GM23338 (cell line): ENCODE measurements at regions not wholly inside any gene's neighbourhood (a gene's known extent, or its start where the extent isn't known, plus 50 kb on each side); places are given as distances from the start of the nearest gene placed in this dataset.

Experiments
- ATAC-seq: fragments of 200-7000 bp; cut with Tn5 transposase; 3 replicates; pipeline ENCODE4 v1.9.1; 2020
- DNase-seq: peaks from one replicate; pipeline ENCODE4 v3.0.0-alpha.2; 2015; ENCODE audit warnings: low spot score
- H2AFZ ChIP-seq: fragments of 200-600 bp; sonication (generic); 2 replicates; pipeline ENCODE4 v1.8.0; 2016; ENCODE audit warnings: antibody characterized with exemption, mild to moderate bottlenecking, moderate library complexity
- H3F3A ChIP-seq: fragments of 200-600 bp; sonication (generic); replicated peaks from 2 replicates; pipeline ENCODE4 v1.8.0; 2017; ENCODE audit warnings: antibody characterized with exemption, mixed run types, low read depth
- H3K27ac ChIP-seq: fragments of 200-600 bp; sonication (generic); 2 replicates; pipeline ENCODE4 v1.6.1; 2016; ENCODE audit warnings: low read depth
- H3K27me3 ChIP-seq: fragments of 200-600 bp; sonication (generic); 2 replicates; pipeline ENCODE4 v1.8.0; 2016; ENCODE audit warnings: mild to moderate bottlenecking, mixed run types, moderate library complexity; ENCODE audit not compliant: insufficient read depth
- H3K36me3 ChIP-seq: fragments of 200-600 bp; sonication (generic); 2 replicates; pipeline ENCODE4 v1.8.0; 2016; ENCODE audit warnings: mild to moderate bottlenecking; ENCODE audit not compliant: insufficient read depth
- H3K4me1 ChIP-seq: fragments of 200-600 bp; sonication (generic); 2 replicates; pipeline ENCODE4 v1.8.0; 2016; ENCODE audit warnings: mild to moderate bottlenecking, moderate library complexity; ENCODE audit not compliant: insufficient read depth
- H3K4me2 ChIP-seq: fragments of 200-600 bp; sonication (generic); 2 replicates; pipeline ENCODE4 v1.7.1; 2017; ENCODE audit warnings: mixed run types
- H3K4me3 ChIP-seq: fragments of 200-600 bp; sonication (generic); 2 replicates; pipeline ENCODE4 v1.6.1; 2016; ENCODE audit warnings: mixed run types
- H3K79me2 ChIP-seq: fragments of 200-600 bp; sonication (generic); replicated peaks from 2 replicates; pipeline ENCODE4 v1.8.0; 2017; ENCODE audit warnings: mild to moderate bottlenecking; ENCODE audit not compliant: insufficient read depth
- H3K9me2 ChIP-seq: fragments of 200-600 bp; sonication (generic); 2 replicates; pipeline ENCODE4 v1.8.0; 2017; ENCODE audit not compliant: insufficient read depth
- H4K20me1 ChIP-seq: fragments of 200-600 bp; sonication (generic); replicated peaks from 2 replicates; pipeline ENCODE4 v1.8.0; 2017; ENCODE audit warnings: mild to moderate bottlenecking; ENCODE audit not compliant: insufficient read depth
- H3K27ac Mint-ChIP-seq: 2 replicates; pipeline ENCODE4 v1.8.0; 2020; ENCODE audit warnings: inconsistent platforms, mild to moderate bottlenecking, moderate library complexity, mixed read lengths
- H3K27me3 Mint-ChIP-seq: 3 replicates; pipeline ENCODE4 v1.8.0; 2022; ENCODE audit warnings: low read depth, mild to moderate bottlenecking, moderate library complexity, mixed read lengths, inconsistent platforms; ENCODE audit not compliant: insufficient read depth, poor library complexity
- H3K36me3 Mint-ChIP-seq: 3 replicates; pipeline ENCODE4 v1.8.0; 2021; ENCODE audit warnings: low read depth, mild to moderate bottlenecking, inconsistent platforms, moderate library complexity, mixed read lengths
- H3K4me1 Mint-ChIP-seq: 3 replicates; pipeline ENCODE4 v1.8.0; 2020; ENCODE audit warnings: mild to moderate bottlenecking, inconsistent platforms, mixed read lengths
- H3K4me3 Mint-ChIP-seq: 3 replicates; pipeline ENCODE4 v1.8.0; 2021; ENCODE audit warnings: moderate library complexity, mild to moderate bottlenecking, inconsistent platforms, mixed read lengths
- H3K9me3 Mint-ChIP-seq: 3 replicates; pipeline ENCODE4 v1.8.0; 2020; ENCODE audit warnings: moderate library complexity, mild to moderate bottlenecking, inconsistent platforms, mixed read lengths
- CREB1 ChIP-seq: fragments of 250-450 bp; sonication (Bioruptor Pico); IDR thresholded peaks from 2 replicates; pipeline ENCODE4 v1.5.0; 2020; ENCODE audit warnings: low read depth, mild to moderate bottlenecking, moderate library complexity
- EZH2 ChIP-seq: fragments of 200-600 bp; sonication (generic); IDR thresholded peaks from one replicate; pipeline ENCODE4 v1.8.0; 2017; ENCODE audit warnings: antibody characterized with exemption, mild to moderate bottlenecking, low read depth; ENCODE audit not compliant: unreplicated experiment
- EZH2phosphoT487 ChIP-seq: fragments of 200-600 bp; sonication (generic); IDR thresholded peaks from one replicate; pipeline ENCODE4 v1.8.1; 2018; ENCODE audit warnings: antibody characterized with exemption; ENCODE audit not compliant: unreplicated experiment
- JUNB ChIP-seq: IDR thresholded peaks from one replicate; pipeline ENCODE4 v1.6.1; 2016; ENCODE audit warnings: antibody characterized with exemption; ENCODE audit not compliant: unreplicated experiment
- NANOG ChIP-seq: IDR thresholded peaks from 2 replicates; pipeline ENCODE4 v1.6.1; 2016; ENCODE audit warnings: antibody characterized with exemption, borderline replicate concordance
- POLR2AphosphoS5 ChIP-seq: IDR thresholded peaks from 2 replicates; pipeline ENCODE4 v1.6.1; 2016; ENCODE audit warnings: antibody characterized with exemption, low read depth
- REST ChIP-seq: IDR thresholded peaks from one replicate; pipeline ENCODE4 v1.6.1; 2018; ENCODE audit warnings: antibody characterized with exemption; ENCODE audit not compliant: unreplicated experiment
- STAT1 ChIP-seq: IDR thresholded peaks from one replicate; pipeline ENCODE4 v1.6.1; 2016; ENCODE audit warnings: antibody characterized with exemption; ENCODE audit not compliant: unreplicated experiment
- ZNF114 ChIP-seq: fragments of 250-450 bp; sonication (Bioruptor Pico); IDR thresholded peaks from 2 replicates; pipeline ENCODE4 v1.5.0; 2020; ENCODE audit warnings: mild to moderate bottlenecking, moderate library complexity
- ZNF331 ChIP-seq: fragments of 250-450 bp; sonication (Bioruptor Pico); IDR thresholded peaks from 2 replicates; pipeline ENCODE4 v1.5.0; 2020; ENCODE audit warnings: low read depth, mild to moderate bottlenecking, moderate library complexity
- TF ChIP-seq, protein P1 (sequence below): IDR thresholded peaks from 2 replicates; pipeline ENCODE4 v1.6.1; 2016; ENCODE audit warnings: antibody characterized with exemption
- TF ChIP-seq, protein P2 (sequence below), 2 experiments: fragments of 200-600 bp in 1 of 2; sonication (generic) in 1 of 2; conservative IDR thresholded peaks; 2 replicates each; pipeline versions ENCODE4 v1.5.1 to v1.6.1; 2016 to 2017; ENCODE audit warnings: antibody characterized with exemption in 2 of 2, low read depth in 2 of 2, mild to moderate bottlenecking in 2 of 2, moderate library complexity in 1 of 2
- TF ChIP-seq, protein P3 (sequence below): fragments of 250-450 bp; sonication (Bioruptor Pico); IDR thresholded peaks from 2 replicates; pipeline ENCODE4 v1.5.0; 2020; ENCODE audit warnings: mild to moderate bottlenecking, moderate library complexity

DNA sequence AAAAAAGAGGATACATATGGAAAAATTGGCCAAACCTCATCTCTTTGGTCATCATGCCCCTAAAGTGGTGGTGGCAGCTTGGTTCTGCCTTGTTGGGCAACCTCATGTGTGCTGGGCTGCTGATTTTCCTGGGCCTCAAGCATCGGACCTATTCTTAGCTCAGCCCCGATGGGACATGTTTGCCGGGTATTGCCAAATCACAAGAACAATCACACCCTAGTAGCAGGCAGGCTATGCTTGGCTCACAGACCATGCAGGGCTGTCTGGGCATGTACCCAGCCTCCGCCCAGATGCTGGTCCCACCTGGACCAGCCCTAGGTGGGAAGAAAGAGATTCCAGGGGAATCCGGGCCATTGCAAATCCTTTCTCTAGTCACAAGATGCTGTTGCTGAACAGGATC is 189.4 kb upstream of the FGGY start:
- H3K9me3 Mint-ChIP-seq, result no peaks in the 10 kb centered on the region
- no peaks in the 10 kb centered on the region for H3K27me3 ChIP-seq

More for the DNA sequence above, 189.4 kb upstream of the FGGY start:
- H3K4me2 ChIP-seq, result no peak overlapping the region; the same call in 1 of the 2 replicates
- DNase-seq, result no peak
- no peaks in the 10 kb centered on the region for H3K79me2 ChIP-seq
- H3K4me1 ChIP-seq, result peaks cover 15% of the 10 kb centered on the region
- Mint-ChIP-seq H3K36me3 (no peaks in the 10 kb centered on the region), H3K27ac (no peak overlapping the region), H3K4me1 (peaks cover 10% of the 10 kb centered on the region), H3K27me3 (no peaks in the 10 kb centered on the region), H3K4me3 (no peak overlapping the region)
- H3K27ac ChIP-seq, result no peak overlapping the region
- H3F3A ChIP-seq, result no peaks in the 10 kb centered on the region
- H2AFZ ChIP-seq, result peak overlapping the region; percentile 90
- H4K20me1 ChIP-seq, result no peaks in the 10 kb centered on the region
- TF ChIP-seq REST (no peak), STAT1 (no peak), ZNF114 (CRISPR knock-in tag) (no peak), CREB1 (CRISPR knock-in tag) (no peak), JUNB (no peak), POLR2AphosphoS5 (no peak), NANOG (no peak), EZH2phosphoT487 (no peak), ZNF331 (CRISPR knock-in tag) (no peak), EZH2 (no peak)
- TF ChIP-seq, protein P1, sequence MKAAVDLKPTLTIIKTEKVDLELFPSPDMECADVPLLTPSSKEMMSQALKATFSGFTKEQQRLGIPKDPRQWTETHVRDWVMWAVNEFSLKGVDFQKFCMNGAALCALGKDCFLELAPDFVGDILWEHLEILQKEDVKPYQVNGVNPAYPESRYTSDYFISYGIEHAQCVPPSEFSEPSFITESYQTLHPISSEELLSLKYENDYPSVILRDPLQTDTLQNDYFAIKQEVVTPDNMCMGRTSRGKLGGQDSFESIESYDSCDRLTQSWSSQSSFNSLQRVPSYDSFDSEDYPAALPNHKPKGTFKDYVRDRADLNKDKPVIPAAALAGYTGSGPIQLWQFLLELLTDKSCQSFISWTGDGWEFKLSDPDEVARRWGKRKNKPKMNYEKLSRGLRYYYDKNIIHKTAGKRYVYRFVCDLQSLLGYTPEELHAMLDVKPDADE, result no peak
- TF ChIP-seq, protein P2, sequence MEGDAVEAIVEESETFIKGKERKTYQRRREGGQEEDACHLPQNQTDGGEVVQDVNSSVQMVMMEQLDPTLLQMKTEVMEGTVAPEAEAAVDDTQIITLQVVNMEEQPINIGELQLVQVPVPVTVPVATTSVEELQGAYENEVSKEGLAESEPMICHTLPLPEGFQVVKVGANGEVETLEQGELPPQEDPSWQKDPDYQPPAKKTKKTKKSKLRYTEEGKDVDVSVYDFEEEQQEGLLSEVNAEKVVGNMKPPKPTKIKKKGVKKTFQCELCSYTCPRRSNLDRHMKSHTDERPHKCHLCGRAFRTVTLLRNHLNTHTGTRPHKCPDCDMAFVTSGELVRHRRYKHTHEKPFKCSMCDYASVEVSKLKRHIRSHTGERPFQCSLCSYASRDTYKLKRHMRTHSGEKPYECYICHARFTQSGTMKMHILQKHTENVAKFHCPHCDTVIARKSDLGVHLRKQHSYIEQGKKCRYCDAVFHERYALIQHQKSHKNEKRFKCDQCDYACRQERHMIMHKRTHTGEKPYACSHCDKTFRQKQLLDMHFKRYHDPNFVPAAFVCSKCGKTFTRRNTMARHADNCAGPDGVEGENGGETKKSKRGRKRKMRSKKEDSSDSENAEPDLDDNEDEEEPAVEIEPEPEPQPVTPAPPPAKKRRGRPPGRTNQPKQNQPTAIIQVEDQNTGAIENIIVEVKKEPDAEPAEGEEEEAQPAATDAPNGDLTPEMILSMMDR (conservative IDR thresholded peaks at IDR 0.05; ENCODE audit: low read depth in 2 of 2), result no peak
- TF ChIP-seq, protein P3, sequence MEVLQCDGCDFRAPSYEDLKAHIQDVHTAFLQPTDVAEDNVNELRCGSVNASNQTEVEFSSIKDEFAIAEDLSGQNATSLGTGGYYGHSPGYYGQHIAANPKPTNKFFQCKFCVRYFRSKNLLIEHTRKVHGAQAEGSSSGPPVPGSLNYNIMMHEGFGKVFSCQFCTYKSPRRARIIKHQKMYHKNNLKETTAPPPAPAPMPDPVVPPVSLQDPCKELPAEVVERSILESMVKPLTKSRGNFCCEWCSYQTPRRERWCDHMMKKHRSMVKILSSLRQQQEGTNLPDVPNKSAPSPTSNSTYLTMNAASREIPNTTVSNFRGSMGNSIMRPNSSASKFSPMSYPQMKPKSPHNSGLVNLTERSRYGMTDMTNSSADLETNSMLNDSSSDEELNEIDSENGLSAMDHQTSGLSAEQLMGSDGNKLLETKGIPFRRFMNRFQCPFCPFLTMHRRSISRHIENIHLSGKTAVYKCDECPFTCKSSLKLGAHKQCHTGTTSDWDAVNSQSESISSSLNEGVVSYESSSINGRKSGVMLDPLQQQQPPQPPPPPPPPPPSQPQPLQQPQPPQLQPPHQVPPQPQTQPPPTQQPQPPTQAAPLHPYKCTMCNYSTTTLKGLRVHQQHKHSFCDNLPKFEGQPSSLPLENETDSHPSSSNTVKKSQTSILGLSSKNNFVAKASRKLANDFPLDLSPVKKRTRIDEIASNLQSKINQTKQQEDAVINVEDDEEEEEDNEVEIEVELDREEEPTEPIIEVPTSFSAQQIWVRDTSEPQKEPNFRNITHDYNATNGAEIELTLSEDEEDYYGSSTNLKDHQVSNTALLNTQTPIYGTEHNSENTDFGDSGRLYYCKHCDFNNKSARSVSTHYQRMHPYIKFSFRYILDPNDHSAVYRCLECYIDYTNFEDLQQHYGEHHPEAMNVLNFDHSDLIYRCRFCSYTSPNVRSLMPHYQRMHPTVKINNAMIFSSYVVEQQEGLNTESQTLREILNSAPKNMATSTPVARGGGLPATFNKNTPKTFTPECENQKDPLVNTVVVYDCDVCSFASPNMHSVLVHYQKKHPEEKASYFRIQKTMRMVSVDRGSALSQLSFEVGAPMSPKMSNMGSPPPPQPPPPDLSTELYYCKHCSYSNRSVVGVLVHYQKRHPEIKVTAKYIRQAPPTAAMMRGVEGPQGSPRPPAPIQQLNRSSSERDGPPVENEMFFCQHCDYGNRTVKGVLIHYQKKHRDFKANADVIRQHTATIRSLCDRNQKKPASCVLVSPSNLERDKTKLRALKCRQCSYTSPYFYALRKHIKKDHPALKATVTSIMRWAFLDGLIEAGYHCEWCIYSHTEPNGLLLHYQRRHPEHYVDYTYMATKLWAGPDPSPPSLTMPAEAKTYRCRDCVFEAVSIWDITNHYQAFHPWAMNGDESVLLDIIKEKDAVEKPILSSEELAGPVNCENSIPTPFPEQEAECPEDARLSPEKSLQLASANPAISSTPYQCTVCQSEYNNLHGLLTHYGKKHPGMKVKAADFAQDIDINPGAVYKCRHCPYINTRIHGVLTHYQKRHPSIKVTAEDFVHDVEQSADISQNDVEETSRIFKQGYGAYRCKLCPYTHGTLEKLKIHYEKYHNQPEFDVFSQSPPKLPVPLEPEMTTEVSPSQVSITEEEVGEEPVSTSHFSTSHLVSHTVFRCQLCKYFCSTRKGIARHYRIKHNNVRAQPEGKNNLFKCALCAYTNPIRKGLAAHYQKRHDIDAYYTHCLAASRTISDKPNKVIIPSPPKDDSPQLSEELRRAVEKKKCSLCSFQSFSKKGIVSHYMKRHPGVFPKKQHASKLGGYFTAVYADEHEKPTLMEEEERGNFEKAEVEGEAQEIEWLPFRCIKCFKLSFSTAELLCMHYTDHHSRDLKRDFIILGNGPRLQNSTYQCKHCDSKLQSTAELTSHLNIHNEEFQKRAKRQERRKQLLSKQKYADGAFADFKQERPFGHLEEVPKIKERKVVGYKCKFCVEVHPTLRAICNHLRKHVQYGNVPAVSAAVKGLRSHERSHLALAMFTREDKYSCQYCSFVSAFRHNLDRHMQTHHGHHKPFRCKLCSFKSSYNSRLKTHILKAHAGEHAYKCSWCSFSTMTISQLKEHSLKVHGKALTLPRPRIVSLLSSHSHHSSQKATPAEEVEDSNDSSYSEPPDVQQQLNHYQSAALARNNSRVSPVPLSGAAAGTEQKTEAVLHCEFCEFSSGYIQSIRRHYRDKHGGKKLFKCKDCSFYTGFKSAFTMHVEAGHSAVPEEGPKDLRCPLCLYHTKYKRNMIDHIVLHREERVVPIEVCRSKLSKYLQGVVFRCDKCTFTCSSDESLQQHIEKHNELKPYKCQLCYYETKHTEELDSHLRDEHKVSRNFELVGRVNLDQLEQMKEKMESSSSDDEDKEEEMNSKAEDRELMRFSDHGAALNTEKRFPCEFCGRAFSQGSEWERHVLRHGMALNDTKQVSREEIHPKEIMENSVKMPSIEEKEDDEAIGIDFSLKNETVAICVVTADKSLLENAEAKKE (CRISPR knock-in tag), result no peak
- H3K9me2 ChIP-seq, result peaks cover 6% of the 10 kb centered on the region; the same call in 1 of the 2 replicates
- ATAC-seq, result peak; percentile 37
- H3K36me3 ChIP-seq, result no peaks in the 10 kb centered on the region
- no peak overlapping the region for H3K4me3 ChIP-seq
